ENCODE measurements at regions not wholly inside any gene's neighbourhood (a gene's known extent, or its start where the extent isn't known, plus 50 kb on each side); places are given as distances from the start of the nearest gene placed in this dataset.

DNA sequence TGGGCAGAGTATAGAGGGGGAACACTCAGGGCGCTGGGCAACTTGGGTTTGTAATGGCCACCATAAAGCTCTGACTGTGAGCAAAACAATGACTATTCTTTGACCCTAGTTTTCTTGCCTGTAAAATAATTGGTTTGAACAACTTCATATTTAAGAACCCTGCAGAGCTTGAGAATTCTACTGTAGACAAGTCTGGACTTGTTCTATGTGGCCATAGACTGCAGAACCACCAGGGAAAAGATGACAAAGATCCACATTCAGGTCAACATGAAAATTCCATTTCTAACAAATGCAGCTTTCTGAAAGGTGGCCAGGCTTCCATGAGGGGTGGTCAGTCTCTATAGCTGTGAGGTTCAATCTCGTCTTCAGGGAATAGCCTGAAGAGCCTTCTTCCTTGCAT is 239.4 kb upstream of the LRRN1 start:
- no peak for DNase-seq

DNA sequence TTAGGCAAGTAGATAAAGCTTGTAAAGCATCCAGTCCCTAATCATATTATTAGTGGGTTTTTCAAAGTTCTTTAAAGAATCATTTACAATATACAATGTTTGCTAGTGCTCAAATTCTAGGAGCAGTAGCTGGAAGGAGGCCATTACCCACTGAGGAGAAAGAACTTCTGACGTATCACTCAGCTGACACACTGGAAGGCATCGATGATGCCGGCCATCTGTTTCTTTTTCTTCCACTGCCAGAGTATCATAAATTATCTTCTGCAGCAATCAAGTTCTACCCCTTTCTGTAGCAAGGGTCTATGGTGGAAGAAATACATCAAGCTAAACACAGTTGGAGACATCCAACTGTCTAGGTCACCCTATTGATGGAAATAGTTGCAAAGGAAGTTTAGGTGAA is 243.2 kb upstream of the LRRN1 start:
- no peak for DNase-seq

DNA sequence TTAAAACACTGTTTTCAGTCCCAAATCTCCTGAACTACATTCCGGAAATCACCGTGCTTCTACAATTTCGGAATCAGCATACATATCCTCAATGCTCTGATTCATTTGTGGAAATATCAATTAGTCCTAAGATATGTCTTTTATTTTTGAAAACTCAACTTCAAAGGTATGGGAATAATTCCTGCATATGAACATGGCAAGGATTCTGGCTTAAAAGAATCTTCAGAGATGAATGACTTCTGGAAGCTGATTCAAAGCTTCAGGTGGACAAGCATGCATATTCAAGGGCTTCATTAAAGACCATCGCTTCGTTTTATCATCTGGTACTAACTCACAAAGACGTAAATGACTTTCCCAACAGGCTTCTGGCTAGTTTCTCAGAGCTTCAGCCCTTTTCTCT is 246.0 kb upstream of the LRRN1 start:
- DNase-seq = no peak

DNA sequence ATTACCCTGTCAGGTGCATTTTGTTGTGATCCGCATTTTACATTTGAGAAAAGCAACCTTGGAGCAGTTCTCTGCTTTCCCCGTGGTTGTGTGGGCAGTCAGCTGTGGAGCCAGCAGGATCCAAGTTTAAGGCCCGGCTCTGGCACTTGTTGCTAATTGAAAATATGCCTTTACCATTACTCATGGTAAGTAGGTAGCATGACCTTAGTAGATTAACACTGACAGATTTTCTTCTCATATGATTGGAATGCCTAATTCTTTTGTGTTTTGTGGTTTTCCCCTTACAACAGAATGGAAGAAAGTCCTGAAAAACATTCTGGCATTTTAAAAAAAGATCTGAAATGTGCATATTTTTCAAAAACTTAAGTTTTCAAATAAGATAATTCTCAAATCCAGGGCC is 246.5 kb upstream of the LRRN1 start:
- no peak for DNase-seq

DNA sequence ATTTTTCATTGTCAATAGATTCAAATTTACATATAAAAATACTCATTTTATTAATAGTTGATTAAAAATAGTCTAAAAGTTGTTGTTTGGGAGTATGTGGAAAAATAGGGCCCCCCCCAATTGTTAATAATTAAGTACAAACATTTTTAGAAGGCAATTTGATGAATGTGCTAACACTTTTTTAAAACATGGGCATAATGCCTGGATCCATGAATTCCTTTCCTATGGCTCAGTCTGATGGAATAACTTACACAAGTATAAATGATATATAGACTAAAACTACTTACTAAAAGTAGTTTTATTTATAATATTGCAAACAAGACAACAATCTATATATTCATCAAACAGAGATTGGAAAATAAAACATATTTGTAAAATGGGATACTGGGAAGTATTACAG is 247.2 kb upstream of the LRRN1 start:
- no peak for DNase-seq

DNA sequence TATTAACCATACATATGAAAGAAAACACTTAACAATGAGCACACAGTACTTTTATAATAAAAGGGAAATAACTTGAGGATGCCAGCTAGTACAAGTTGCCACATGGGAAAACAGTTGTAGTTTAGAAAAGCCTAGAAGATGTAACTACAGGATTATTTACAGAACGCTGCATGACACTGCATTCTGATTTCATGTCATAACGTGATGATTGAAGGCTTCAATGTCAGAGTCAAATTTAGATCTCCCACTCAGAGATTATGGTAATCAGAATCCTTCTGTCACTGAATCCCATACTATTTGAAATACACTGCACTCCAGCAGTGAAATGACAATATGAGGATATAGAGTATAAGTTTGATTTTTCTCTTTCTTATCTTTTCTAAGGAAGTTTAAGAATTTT is 253.9 kb upstream of the LRRN1 start:
- DNase-seq = no peak

DNA sequence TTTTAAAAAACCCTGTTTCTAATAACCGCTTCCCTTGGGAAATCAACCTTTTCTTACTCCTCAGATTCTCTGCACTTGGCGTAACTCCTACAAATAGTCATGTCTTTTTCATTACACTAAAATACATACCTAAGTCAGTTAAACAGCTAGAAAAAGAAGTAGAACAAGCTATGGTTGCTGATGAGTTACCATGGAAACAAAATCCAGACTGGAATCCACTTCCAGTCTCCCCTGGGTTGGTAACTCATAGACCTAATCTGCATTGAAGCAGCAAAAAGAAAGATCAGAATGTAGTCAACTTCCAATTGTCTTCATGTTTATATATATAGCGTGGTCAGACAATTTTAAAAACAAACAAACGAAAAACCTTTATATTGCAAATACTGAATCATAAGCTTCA is 260.8 kb upstream of the LRRN1 start:
- no peak for DNase-seq

DNA sequence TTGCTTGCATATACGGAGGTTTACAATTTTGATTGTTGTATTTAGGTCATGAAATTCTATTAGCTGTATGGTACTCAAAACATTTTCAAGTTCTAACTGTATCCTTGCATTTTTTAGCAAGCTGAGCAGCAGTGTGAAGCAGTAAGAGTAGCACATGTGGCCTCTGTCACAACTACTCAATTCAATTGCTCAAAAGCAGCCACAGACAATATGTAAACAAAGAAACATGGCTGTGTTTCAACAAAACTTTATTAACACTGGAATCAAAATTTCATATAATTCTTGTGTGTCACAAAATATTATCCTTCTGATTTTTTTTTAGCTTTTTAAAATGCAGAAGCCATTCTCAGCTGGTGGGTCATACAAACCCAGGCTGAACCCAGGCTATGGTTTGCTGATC is 266.7 kb upstream of the LRRN1 start:
- DNase-seq = no peak

DNA sequence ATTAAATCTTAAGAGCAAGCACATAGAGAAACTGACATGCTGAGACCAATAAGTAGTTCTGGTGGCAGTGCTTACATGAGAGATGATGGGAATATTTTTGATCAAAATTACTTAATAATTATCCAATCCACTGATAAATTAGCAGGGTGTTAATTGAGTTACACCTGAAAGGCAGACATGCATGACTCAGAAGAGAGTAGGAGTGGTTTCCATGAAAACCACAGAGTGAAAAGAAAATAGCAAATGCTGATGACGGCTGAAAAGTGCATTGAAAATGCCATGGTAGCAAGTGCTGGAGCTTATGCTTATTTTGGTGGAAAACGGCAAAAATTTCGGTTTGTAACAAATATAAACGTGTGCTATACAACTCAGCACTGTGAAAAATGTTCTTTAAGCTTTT is 267.8 kb upstream of the LRRN1 start:
- DNase-seq = no peak

DNA sequence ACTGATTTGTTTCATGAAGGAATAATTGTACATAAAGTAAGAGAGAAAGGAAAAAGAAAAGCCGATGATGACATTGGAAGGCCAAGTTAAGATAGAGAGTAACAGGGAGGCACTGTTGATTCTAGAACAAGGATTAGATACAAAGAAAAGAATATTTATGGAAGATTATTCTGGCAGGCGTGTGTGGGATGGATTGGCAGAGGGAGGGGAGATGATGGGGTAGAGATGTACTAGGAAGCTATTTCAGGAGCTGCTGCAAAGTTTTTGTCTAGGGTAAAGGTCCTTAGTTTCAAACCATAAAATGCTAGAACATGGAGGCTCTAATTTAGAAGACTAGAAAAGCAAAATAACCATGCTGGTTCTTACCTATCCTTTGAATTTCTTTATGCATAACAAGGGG is 280.0 kb upstream of the LRRN1 start:
- no peak for DNase-seq

DNA sequence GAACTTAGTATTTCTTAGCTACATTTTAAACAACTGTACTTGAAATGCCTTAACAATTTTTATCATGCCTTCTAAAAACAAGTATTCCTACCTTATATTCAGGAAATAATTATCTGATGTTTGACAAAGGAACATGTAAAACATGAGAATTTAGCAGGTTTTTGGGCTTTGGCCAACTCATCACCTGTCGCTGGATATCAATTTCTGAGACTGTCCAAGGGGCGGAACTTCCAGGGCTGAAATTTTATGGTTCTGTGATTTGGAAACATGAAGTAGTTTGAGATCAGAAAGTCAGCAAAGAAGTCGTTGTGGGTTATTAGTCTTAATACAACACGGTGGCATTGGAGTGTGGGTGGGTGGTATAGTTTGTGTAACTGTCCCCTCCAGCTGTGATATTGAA is 282.2 kb upstream of the LRRN1 start:
- DNase-seq = no peak

DNA sequence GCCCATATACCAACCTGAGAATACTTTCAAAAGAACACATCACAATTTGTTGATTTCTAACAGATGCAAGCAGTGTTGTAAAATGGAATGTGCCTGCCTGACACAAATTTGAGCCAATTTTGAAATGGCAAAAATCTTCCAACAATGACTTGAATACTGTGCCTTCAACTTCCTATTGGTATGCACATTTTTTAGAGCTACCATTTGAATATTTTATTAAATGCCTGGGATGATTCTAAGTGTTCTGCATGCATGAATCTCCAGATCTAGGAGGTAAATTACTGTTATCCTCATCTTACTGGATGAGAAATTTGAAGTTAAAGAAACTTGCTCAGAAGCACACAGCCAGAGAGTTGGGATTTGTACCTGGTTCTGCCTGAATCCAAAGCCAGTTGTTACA is 282.8 kb upstream of the LRRN1 start:
- no peak for DNase-seq

DNA sequence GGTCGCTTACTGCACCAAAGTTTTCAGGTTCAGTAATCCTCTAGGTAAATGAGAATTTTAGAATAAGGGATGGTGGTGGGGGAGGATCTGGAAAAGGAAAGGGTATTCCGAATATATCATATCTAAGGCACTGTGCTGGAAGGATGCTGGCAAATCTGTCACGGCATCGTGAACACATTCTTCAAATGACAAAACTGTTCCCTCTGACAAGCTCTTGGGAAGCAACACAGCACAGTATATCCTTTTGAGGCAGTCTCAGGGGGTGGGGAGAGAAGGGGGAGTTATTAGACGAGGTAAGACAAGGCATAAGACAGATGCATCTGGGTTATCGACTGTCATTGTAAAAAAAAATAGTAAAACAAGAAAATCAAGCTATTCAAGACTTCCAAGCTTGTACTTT is 289.6 kb upstream of the LRRN1 start:
- DNase-seq = no peak

DNA sequence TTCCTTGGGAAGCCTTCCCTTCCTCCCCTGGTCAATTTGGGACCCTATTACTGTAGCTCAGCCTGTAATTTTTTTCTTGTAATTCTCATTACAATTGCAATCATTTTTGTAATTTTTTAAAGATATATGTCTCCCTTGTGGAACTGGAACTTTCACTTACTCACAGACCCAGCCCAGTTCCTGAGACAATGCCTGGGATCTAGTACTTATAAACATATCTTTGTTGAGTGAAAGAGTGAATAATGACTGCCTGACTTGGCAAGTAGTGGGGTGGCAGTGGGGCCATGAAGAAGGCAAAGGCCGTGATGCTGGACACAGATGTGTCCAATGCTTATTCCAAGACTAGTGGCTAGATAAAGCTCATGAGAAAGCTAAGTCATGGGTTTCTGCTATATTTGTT is 294.5 kb upstream of the LRRN1 start:
- DNase-seq = no peak

DNA sequence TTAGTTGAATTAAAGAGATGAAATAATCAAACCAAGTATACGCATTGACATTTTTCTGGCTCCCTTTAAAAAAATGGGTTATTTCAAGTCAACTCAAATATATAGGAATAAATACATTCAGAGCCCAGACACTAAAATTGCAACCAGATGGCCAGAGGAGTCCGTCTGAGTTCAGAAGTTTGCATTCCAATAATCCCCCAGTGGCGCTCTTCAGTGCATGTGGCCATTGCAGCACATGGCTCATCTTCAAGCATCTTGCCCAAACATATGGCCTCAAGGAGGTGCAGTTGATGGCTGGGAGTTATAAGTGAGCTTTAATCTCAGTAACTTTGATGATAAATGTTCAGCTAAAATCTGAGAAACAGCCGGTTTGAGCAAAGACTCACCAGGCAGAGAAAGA is 295.8 kb upstream of the LRRN1 start:
- no peak for DNase-seq

DNA sequence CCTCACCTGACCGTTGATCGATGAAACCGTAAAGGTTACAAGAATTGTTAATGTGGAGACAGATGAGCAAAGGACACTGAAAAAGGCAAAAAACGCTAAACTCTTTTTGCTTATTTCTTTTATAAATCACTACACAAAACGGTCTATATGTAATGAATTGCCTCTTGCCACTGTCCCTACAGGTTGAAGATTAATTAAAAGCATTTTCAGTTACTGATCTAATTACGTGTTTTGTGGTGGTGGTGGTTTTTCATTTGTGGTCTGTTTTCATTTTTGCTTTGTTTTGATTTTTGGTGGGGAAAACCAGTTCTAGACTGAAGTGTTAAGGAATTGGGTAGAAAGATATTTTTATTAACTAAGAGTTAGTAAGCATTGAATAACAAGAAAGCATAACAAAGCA is 299.2 kb upstream of the LRRN1 start:
- DNase-seq = no peak

DNA sequence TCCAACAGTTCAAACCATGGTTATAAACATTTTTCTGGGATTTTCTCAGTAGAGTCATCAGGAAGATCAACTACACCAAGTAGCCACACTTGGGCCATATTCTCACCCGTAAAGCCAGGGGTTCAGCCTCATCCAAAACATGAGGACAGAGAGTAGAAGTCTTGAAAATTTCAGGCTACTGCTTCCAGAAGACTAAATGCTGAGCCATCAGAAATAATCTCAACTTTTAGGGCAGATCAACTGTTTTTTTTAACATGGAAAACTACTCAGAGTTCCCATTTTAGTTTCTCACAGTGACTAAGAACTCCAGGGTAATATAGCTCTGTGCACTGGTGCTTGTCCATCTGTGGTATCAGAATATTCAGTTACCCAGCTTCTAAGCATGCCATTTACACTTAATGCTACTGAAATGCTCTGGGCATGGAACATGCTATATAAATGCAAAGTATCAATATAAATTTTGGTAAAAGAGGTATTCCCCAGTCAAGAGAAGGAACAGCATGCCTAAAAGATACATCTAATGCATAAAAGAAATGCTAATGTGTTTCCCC is 300.1 kb upstream of the LRRN1 start:
- DNase-seq = no peak

DNA sequence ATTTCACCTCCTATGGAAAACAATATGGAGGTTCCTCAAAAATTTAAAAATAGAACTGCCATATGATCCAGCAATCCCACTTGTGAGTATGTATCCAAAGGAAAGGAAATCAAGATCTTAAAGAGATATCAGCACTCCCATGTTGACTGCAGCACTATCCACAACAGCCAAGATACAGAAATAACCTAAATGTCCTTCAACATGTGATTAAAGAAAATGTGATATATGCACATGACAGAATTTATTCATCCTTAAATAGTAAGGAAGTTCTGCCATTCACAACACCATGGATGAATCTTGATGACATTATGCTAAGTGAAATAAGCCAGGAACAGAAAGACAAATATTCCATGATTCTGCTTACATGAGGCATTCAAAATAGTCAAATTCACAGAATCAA is 303.6 kb upstream of the LRRN1 start:
- DNase-seq = no peak

DNA sequence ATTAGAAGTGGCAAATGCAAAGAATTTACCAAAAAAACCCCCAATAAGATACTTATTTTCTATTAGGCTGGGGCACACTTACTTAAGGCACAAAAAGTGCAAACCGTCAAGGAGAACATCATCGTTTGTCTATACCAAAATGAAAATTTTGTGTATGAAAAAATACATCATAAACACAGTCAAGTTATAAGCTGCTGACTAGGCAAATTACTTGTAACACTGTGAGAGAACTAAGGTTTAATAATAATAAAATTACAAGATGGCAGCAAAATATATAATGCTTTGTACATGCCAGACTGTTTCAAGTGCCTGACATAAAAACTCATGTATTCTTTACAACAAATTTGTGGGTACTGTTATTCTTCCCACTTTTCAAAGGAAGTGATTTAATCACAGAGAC is 297.2 kb upstream of the CRBN start:
- DNase-seq = no peak

DNA sequence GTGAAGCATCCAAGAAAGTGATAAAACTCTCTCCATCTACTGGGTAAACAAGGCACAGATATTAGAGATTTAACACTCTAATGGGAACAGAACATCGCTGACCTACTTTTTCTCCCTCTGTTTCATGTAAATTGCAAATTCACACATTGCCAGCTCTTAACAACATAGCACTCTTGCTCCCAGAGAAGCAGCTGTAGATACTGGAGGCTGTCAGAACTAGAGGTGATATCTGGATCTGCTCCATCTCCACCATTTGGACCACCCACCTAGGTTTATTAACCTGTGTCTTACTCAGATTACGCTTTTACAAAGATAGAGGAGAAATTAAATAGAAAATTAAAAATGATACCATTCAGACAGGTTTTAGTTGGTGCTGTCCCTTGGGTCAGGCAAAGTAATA is 289.1 kb upstream of the CRBN start:
- DNase-seq = no peak

DNA sequence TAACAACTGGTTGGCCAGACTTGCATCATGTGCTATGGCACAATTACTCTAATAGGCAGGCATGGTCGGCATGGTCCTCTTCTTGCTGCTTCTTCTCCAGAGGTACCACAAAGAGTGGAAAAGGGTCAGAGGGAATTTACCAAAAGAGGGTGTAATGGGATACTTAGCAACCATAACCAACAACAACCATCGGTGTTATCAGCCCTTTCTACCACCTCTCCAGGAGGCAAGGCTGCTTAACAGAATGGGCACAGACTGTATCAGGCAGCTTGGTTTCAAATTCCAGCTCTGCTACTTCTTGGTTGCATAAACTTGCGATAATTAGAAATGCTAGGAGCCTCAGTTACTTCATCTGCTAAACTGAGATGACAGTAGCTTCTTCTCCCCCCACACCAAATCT is 284.6 kb upstream of the CRBN start:
- no peak for DNase-seq

DNA sequence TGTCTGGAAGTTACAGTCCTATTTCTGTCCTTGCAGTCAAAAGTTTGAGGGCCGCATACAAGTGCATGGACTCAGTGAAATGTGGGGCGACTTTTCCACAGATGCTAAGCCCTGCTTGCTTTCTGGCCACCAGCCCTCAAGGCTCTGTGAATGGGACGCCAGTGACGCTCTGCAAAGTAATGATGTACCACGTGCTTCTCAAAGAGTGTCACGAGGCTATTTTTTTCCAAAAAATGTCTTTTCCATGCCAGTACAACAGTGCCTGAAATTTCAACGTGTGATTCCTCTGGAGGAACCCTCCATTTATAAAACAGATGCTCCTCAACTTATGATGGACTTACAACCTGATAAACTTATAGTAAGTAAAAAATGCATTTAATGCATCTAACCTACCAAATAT is 281.8 kb upstream of the CRBN start:
- DNase-seq = no peak

DNA sequence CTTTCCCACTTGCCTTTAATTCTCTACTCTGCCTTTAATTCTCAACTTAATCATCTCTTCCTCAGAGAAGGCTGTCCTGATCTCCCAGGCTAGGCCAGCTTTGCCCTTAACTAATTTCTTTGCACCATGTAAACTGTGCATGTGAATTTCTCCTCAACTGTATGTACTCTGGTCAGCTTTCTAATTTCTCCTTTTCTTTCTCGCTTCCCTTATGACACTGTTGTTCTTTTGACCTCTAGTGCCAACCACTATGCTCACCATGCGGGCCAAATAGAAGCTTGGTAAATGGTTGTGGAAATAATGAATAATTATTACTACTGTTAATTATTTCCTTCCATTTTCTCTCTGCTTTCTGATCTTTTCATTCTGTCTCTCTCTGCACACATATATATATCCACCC is 269.0 kb upstream of the CRBN start:
- DNase-seq = no peak

DNA sequence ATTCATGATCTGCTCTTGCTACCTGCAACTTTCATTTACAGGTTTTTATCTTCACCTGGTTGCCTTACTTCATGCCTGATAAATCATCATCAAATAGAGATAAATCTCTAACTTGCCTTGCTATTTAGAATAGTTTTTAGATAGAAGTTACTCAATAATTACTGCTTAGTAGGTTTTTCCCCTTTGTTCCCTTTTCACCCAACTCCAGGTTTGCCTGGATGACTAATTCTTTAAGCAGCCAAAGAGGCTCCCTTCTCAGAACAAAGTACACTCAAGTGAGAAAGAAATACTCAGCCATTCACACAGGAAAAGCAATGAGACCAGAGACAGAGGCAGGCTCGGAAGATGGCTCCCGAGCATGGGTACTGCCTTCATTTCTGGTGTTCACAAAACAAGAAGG is 268.1 kb upstream of the CRBN start:
- DNase-seq = no peak

DNA sequence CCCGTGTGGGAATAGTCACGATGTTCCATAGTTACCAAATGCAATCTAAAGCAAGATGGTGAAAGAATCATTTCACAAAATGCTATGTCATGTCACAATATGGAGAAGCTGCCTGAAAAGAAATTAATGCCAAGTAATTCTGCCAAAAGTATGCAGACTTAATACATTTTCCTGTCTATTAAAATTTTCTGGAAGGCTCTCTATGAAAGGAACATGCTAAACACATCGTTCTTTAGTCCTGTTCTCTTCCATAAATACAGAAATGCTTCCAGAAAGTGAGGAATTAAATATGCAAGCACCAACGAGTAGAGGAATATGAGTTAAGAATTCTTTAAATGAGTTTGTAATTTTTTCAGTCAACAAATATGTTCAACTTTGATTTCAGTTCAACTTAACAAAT is 266.8 kb upstream of the CRBN start:
- DNase-seq = no peak

DNA sequence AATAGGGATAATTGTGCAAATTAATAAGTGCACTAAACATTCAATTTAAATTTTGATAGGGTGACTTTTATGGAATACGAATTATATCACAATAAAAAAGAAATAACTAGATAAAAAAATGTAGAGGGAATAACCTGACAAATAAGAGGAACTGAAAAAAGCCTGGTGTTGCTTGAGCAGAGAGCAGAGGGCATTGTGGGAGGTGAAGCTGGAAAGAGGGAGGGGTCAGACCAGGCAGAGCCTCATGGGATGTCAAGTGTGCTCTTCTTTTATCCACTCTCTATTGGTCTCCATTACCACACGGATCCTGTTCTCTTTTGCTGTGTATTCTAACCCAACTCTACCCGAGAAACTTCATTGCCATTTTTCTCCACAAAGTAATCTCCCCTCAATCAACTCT is 264.0 kb upstream of the CRBN start:
- DNase-seq = no peak
